ENCODE measurements at regions not wholly inside any gene's neighbourhood (a gene's known extent, or its start where the extent isn't known, plus 50 kb on each side); places are given as distances from the start of the nearest gene placed in this dataset.

GRCh38 chr7:41238851-41239331 is 464.0 kb downstream of the INHBA start:
- DNase-seq (ENCODE audit: extremely low read depth in 1 of 11, low read depth in 9 of 11, low spot score in 4 of 11): peak in 10 of 11 donors; percentile 13 to 49 (median 24)

GRCh38 chr7:41237956-41238355 is 464.9 kb downstream of the INHBA start:
- no peak for DNase-seq (ENCODE audit: extremely low read depth in 1 of 11, low read depth in 9 of 11, low spot score in 4 of 11)

- DNase-seq (ENCODE audit: extremely low read depth in 1 of 11, low read depth in 9 of 11, low spot score in 4 of 11): no peak
Measured at GRCh38 chr7:41232086-41232485, 470.8 kb downstream of the INHBA start.

DNA sequence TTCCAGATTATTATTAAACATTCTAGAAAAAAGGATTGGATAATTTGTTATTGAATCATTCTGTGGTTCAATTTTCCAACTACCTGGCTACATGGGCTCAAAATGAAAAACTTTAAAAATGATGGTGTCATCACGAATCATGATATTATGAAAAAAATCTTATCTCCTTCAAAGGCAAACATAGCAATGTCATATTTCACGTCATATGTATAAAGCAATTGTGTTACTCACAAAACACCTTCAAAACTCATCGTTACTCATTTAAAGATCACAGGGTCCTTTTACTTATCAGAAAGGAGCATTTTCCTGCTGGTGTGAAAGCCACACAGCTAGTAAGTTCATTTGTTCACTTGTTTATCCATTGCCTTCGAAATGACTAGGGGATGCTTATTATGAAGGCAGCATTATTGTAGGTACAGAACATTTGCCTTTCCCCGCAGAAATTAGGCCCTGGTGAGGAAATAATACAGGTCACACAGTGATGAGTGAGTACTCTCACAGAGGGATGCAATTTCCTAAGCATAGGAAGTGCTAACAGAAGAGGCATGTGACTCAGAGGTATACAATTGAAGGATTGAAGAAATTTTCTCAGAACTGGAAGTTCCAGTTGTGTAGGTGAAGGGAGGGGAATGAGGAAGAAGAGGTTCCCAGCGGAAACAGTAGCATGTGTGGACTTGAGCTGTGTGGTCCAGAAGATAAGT is 478.7 kb downstream of the INHBA start:
- no peak for DNase-seq (ENCODE audit: extremely low read depth in 1 of 11, low read depth in 9 of 11, low spot score in 4 of 11)

DNA sequence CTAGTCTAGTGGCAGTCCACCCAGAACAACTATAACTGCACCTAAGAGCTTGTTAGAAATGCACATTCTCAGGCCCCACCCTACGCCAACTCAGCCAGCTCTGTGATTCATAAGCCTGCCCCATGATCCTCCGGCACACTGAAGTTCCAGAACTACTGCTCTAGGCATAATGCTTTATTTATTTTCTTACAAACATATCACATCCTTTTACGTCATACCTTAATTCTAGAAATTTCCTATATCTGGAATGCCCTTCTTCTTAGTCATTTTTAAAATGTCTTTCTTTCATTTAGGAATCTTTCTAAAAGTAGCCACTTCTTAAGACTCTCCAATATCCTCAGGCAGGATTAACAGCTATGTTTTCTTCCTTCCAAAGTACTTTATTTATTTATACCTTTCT is 480.1 kb downstream of the INHBA start:
- no peak for DNase-seq (ENCODE audit: extremely low read depth in 1 of 11, low read depth in 9 of 11, low spot score in 4 of 11)

DNA sequence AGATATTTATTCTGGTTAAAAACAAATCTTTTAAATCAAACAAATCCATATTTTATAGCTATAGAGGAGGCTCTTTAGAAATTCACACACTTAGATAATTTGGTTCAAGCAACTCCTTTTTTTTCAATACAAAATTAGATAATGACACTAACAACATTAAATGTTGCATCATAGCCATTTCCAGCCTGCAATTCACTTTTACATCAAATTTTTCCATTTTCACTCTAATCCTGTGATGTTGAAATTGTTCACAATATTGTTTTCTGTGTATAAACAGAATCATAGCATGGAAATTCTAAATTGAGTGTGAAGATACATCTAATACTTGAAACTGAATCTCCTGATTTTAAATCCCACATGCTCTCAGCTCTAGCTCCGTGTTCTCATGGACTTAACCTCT is 482.6 kb downstream of the INHBA start:
- DNase-seq (ENCODE audit: extremely low read depth in 1 of 11, low read depth in 9 of 11, low spot score in 4 of 11): no peak

- no peak for DNase-seq (ENCODE audit: extremely low read depth in 1 of 11, low read depth in 9 of 11, low spot score in 4 of 11)
Measured at GRCh38 chr7:41219276-41219675, 483.6 kb downstream of the INHBA start.

DNA sequence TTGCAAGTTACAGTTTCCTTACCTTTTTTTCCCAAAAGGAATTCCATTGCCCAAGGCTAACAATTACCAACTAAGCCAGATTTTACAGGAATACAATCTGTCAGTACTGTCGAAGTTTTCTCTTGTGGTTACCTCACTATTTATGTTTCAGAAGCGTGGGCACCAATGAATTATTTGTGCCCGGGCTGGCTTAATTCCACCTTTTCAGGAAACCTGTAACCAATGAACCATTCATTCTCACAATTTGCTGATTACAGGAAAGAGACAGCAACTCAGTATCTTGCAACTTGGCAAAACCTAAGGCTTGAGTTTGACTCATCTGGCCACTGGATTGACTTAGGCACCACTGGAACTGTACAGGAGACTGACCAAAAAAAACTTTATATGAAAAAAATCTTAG is 485.6 kb downstream of the INHBA start:
- no peak for DNase-seq (ENCODE audit: extremely low read depth in 1 of 11, low read depth in 9 of 11, low spot score in 4 of 11)

GRCh38 chr7:41207141-41207540 is 495.7 kb downstream of the INHBA start:
- no peak for DNase-seq (ENCODE audit: extremely low read depth in 1 of 11, low read depth in 9 of 11, low spot score in 4 of 11)

GRCh38 chr7:41206267-41206666 is 496.6 kb downstream of the INHBA start:
- no peak for DNase-seq (ENCODE audit: extremely low read depth in 1 of 11, low read depth in 9 of 11, low spot score in 4 of 11)

GRCh38 chr7:41205600-41205999 is 497.3 kb downstream of the INHBA start:
- DNase-seq (ENCODE audit: extremely low read depth in 1 of 11, low read depth in 9 of 11, low spot score in 4 of 11): no peak

- DNase-seq (ENCODE audit: extremely low read depth in 1 of 11, low read depth in 9 of 11, low spot score in 4 of 11): no peak
Measured at GRCh38 chr7:41203542-41203941, 499.3 kb downstream of the INHBA start.

DNA sequence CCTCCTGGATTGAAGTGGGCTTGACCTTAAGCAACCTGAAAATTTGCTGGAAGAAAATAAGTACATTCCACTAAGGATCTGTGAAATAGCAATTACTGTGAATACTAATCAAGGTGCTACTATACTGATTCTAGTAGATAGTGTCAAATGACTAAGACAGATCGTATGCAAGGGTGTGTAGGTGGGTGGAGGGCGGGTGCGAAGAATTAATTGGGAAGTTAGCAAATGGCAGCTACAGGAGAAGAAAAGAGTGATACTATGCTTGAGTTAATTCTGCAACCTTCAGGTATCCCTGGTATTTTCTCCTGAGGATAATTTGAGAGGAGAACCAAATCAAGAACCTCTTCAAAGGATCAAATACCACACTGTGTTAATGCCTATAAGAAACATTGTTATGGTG is 501.9 kb downstream of the INHBA start:
- DNase-seq (ENCODE audit: extremely low read depth in 1 of 11, low read depth in 9 of 11, low spot score in 4 of 11): no peak

DNA sequence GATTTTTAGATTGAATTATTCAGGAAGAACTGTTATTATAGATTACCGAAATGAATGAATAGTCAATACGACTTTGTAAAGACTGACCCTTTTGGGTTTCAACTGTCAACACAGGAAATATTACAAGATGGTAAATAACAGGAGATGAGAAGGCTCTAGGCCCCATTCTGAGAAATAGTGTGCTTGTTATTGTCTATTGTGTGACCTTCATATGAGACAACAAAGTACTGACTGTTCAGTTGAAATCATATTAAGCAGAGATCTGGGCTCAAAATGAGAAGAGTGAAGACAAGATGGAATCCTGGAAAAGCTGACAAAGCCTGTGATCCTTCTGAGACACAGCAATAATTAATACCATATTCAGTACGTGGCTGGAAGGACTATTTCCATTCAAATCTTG is 503.8 kb downstream of the INHBA start:
- DNase-seq (ENCODE audit: extremely low read depth in 1 of 11, low read depth in 9 of 11, low spot score in 4 of 11): no peak

GRCh38 chr7:41198502-41198901 is 504.4 kb downstream of the INHBA start:
- DNase-seq (ENCODE audit: extremely low read depth in 1 of 11, low read depth in 9 of 11, low spot score in 4 of 11): no peak

- DNase-seq (ENCODE audit: extremely low read depth in 1 of 11, low read depth in 9 of 11, low spot score in 4 of 11): no peak
Measured at GRCh38 chr7:41197769-41198168, 505.1 kb downstream of the INHBA start.

DNA sequence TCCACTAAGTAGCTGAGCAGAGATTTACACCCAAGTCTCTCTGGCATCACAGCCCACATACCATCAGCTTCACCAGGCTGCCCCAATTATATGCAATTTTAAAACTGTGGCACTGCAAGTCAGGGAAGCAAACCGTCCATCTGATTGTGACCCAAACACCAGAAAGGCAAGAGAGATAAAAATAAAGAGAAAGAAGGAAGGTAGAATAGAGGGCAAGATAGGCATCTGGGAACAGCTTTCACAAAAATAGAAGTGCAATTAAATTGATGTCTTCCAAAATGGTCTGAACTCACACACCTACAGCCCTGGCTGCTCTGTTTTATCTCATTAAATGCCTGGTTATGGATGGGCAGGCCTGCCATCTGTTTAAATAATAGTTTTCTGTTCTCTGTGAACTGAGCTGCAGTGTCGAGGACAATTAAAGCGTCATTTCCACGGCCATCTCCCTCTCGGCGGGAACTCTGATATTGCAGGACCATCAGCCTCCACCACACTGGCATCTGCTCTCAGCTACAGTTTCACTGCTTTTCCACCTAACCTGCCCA is 509.1 kb downstream of the INHBA start:
- no peak for DNase-seq (ENCODE audit: extremely low read depth in 1 of 11, low read depth in 9 of 11, low spot score in 4 of 11)

DNA sequence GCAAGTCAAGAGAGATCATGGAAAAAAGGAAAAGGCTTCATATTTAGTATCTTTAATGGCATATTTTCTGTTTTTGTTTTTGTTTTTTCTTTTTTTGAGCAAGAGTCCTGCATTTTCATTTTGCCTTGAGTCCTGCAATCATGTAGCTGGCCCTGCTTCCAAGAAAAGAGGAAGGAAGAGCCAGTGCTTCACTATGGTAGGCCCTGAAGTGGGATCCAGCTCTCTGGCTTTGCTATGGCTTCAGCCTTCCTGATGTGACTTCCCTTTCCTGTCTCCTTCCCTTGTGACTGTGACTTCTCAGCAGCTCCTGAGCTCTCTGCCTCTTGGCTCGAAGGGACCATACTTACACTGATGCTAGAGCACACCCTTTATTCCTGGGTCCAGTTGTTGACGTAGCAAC is 512.3 kb downstream of the INHBA start:
- no peak for DNase-seq (ENCODE audit: extremely low read depth in 1 of 11, low read depth in 9 of 11, low spot score in 4 of 11)

DNA sequence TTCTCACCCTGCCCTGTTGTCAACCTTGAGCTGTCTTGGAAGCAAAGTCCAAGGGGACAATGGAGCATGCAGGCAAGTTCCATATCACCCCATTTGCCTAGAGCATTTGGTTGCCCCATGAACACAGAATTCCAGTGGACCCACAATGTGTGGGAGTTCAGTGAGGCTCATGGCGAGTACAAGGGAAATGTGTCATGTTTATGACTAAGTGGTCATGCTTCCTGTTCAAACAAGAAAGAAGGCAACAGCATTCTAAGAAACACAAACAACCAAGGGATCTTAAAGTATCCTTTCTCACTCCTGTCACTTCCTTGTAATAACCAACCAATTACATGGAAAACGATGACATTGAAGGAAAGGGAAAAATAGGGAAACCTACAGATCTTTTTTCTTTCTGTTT is 513.0 kb downstream of the INHBA start:
- DNase-seq (ENCODE audit: extremely low read depth in 1 of 11, low read depth in 9 of 11, low spot score in 4 of 11): no peak

GRCh38 chr7:41188163-41189130 is 514.4 kb downstream of the INHBA start:
- DNase-seq (ENCODE audit: extremely low read depth in 1 of 11, low read depth in 9 of 11, low spot score in 4 of 11): peak in 9 of 11 donors; percentile 23 to 60 (median 40)

Data from renal cortex interstitium (tissue), 11 donors.